ENCODE measurements at regions not wholly inside any gene's neighbourhood (a gene's known extent, or its start where the extent isn't known, plus 50 kb on each side); places are given as distances from the start of the nearest gene placed in this dataset.

- no peaks in the 10 kb centered on the region for H3K36me3 ChIP-seq
These were observed 906.3 kb upstream of the SORCS1 start for GRCh38 chr10:108070789-108071188.

GRCh38 chr10:108069096-108069495, 904.6 kb upstream of the SORCS1 start:
- TF ChIP-seq CTCF (IDR thresholded peaks at IDR 0.05) (no peak), EP300 (IDR thresholded peaks at IDR 0.05) (no peak), POLR2A (IDR thresholded peaks at IDR 0.05) (no peak)
- H3K27me3 ChIP-seq, result no peaks in the 10 kb centered on the region
- 72 to 93% methylated on average over 1 of the region's 1 CpG for WGBS, 2 donors

More at GRCh38 chr10:108070789-108071188, 906.3 kb upstream of the SORCS1 start:
- no peak overlapping the region for H3K4me3 ChIP-seq
- WGBS, 2 donors, result 67 to 74% methylated on average over 2 of the region's 2 CpGs
- H3K27ac ChIP-seq, result no peak overlapping the region
- TF ChIP-seq CTCF (IDR thresholded peaks at IDR 0.05) (no peak), POLR2A (IDR thresholded peaks at IDR 0.05) (no peak), EP300 (IDR thresholded peaks at IDR 0.05) (no peak)
- H3K4me1 ChIP-seq, result no peaks in the 10 kb centered on the region
- no peak for DNase-seq (ENCODE audit: low spot score in 2 of 2)
- no peaks in the 10 kb centered on the region for H3K27me3 ChIP-seq
- H3K9me3 ChIP-seq, result no peaks in the 10 kb centered on the region

GRCh38 chr10:108064746-108065260, 900.3 kb upstream of the SORCS1 start:
- no peak overlapping the region for H3K27ac ChIP-seq
- no peak for TF ChIP-seq POLR2A (IDR thresholded peaks at IDR 0.05)
- no peak for TF ChIP-seq EP300 (IDR thresholded peaks at IDR 0.05)
- TF ChIP-seq CTCF (IDR thresholded peaks at IDR 0.05), result no peak
- no peak for DNase-seq (ENCODE audit: low spot score in 2 of 2)
- no peaks in the 10 kb centered on the region for H3K36me3 ChIP-seq
- no peak overlapping the region for H3K4me3 ChIP-seq
- H3K9me3 ChIP-seq, result no peaks in the 10 kb centered on the region
- H3K27me3 ChIP-seq, result no peaks in the 10 kb centered on the region
- no peaks in the 10 kb centered on the region for H3K4me1 ChIP-seq

More at GRCh38 chr10:108069096-108069495, 904.6 kb upstream of the SORCS1 start:
- Histone ChIP-seq H3K4me3 (no peak overlapping the region), H3K4me1 (no peaks in the 10 kb centered on the region), H3K27ac (no peak overlapping the region), H3K36me3 (no peaks in the 10 kb centered on the region), H3K9me3 (no peaks in the 10 kb centered on the region)
- DNase-seq (ENCODE audit: low spot score in 2 of 2), result no peak

- Histone ChIP-seq H3K4me3 (no peak overlapping the region), H3K27me3 (no peaks in the 10 kb centered on the region), H3K27ac (no peak overlapping the region), H3K36me3 (no peaks in the 10 kb centered on the region), H3K4me1 (no peaks in the 10 kb centered on the region), H3K9me3 (no peaks in the 10 kb centered on the region)
- DNase-seq (ENCODE audit: low spot score in 2 of 2), result no peak
- TF ChIP-seq EP300 (IDR thresholded peaks at IDR 0.05), result no peak
- TF ChIP-seq CTCF (IDR thresholded peaks at IDR 0.05), result no peak
- TF ChIP-seq POLR2A (IDR thresholded peaks at IDR 0.05), result no peak
- WGBS, 2 donors, result 60% methylated on average over 1 of the region's 1 CpG
These were observed 895.7 kb upstream of the SORCS1 start for GRCh38 chr10:108060246-108060645.

- H3K27ac ChIP-seq, result no peak overlapping the region
- H3K27me3 ChIP-seq, result no peaks in the 10 kb centered on the region
- no peaks in the 10 kb centered on the region for H3K36me3 ChIP-seq
- no peak overlapping the region for H3K4me3 ChIP-seq
- DNase-seq (ENCODE audit: low spot score in 2 of 2), result no peak
- no peaks in the 10 kb centered on the region for H3K9me3 ChIP-seq
- 52 to 61% methylated on average over 1 of the region's 1 CpG for WGBS, 2 donors
- no peaks in the 10 kb centered on the region for H3K4me1 ChIP-seq
- TF ChIP-seq POLR2A (IDR thresholded peaks at IDR 0.05) (no peak), CTCF (IDR thresholded peaks at IDR 0.05) (no peak), EP300 (IDR thresholded peaks at IDR 0.05) (no peak)
These were observed 891.0 kb upstream of the SORCS1 start for GRCh38 chr10:108055506-108055905.

Measured in tibial nerve (tissue), 4 donors.